ENCODE measurements at regions not wholly inside any gene's neighbourhood (a gene's known extent, or its start where the extent isn't known, plus 50 kb on each side); places are given as distances from the start of the nearest gene placed in this dataset.

DNA sequence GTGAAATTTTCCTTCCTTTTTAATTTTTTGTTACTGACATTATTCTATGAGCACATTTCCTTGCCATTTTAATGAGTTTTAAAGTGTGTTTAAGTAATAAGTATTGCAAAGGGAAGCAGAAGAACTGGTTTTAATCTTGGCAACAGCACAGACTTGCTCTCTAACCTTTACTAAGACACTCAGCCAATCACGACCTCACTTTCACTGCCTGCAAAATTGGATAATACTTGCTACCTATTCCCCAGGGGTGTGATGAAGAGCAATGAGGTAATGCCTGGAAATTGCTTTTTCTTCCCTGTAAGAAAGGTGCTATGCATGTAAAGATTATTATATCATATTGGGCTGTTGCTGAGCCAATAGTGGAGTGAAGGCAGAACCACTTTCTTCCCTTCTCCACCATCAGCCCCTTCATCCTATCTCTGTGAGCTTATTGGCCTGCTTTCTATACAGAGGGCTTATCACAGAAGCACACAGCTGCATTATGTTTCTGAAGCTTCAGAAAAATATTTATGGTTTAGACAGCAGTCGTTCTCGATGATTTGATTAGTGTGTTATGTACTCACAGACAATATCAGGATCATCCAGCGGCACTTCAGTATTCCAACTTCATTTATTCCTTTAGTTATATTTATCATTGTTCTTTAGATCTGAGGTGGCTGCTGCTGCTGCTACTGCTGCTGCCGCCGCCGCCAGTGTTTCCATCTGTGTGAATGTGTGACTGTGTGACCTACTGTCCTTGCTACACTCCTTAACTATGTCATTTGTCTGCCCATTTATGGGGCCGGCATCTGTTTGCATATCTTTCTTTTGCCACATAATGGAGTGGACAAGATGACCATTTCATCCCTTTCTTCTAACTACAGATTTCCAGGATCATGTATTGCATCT lies 255.1 kb downstream of the C4orf33 start:
- DNase-seq: no peak

DNA sequence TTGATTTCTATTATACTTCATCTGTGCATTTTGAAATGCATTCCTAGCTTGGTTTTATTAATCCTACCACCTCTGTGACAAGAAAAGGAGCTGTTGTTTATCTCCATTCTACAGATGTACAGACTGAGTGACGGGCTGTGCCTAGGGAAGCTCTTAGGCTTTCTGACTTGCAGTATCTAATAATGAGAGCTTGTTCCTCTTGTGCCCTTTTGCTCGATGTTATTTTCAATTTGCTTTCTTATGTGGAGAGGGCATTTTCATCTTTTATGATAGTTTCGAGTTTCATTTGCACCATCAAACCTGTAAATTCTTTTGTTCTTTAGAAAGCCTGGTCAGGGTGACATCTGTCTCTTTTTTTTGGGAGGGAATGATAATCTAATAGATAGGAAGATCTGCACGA lies 256.5 kb downstream of the C4orf33 start:
- DNase-seq: no peak

DNA sequence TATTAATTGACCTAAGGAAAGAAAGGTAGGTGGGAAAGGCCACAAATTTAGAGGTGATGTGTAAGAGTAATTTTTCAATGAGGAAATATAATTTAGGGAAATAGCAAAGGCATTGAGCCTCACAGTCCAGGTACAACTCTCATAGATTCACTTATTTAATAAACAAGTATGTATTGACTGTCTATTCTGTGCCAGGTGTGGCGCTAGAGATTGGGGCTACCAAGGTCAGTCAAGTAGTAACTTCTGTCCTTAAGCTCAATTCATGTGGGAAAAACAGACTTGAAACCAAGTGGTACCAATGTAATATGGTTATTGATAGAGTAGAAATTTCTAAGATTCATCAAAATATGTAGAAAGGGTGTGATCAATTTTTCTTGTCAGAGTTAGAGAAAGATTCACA lies 257.5 kb downstream of the C4orf33 start:
- no peak for DNase-seq

DNA sequence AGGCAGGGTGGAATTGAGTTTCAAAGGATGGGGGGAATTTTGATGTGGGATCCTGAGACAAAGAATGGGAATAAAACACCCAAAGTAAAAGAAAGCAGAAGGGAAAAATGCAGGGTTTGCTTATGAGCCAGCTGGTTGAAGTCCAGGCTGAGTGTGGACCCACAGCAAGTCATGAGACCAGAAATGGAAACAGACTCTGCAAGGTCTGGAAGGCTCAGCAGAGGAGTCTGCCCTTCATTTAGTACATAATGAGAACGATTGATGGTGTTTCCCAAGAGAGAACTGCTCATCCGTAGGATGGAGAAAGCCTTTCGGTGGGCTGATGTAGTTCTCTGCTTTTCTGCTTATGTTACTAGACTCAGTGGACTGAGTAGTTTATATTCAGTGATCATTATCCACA lies 259.1 kb downstream of the C4orf33 start:
- no peak for DNase-seq

DNA sequence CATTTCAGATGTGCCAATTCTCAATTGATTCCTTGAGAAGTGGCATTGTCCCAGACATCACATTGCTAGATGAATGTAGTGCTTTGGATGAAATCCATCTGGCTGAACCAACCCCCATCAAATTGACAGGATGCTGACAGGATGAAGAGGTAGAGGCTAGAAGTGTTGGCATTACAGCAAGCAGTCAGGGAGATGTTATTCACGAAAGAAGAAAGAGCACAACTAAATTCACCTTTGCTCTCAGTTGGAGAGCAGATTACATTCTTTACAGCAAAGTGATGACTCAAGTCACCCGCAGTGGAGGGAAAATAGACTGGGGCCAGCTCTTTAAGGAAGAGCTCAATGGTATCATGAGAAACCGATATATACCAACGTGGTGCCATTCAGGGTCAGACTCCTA lies 259.6 kb downstream of the C4orf33 start:
- DNase-seq: no peak

DNA sequence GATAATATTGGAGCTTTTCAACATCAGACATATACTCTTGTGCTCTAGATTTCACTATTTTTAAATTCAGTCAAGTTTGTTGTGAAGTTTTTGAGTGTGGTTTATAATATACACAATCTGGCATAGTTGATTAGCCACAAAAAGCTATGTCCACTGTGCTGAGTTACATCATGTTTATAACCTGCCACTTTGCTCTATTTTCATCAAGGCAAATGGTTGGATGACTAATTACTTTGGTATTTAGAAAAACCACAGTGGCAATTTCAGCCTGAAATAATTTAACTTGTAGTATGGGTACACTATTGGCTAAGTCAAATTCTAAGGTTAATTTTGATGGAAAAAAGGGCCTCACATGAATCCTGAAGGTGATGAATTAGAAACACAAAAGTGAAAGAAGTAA lies 262.6 kb downstream of the C4orf33 start:
- no peak for DNase-seq

DNA sequence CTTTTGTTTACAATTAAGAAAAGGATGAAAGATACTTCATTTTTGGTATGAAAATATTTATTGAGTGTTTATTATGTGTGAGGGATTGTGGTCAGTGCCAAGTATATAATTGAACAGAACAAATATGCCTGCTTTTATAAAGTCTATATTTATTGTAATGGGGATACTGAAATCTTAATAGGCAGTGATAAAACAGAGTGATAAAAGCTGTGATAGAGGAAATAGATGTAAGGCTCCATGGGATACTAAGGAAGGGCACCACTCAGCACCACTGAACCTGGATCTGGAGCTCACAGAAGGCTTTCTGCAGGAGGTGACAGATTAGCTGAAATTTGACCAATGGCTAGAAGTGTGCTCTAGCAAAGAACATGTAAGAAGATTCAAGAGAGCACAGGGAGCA lies 263.5 kb downstream of the C4orf33 start:
- no peak for DNase-seq

DNA sequence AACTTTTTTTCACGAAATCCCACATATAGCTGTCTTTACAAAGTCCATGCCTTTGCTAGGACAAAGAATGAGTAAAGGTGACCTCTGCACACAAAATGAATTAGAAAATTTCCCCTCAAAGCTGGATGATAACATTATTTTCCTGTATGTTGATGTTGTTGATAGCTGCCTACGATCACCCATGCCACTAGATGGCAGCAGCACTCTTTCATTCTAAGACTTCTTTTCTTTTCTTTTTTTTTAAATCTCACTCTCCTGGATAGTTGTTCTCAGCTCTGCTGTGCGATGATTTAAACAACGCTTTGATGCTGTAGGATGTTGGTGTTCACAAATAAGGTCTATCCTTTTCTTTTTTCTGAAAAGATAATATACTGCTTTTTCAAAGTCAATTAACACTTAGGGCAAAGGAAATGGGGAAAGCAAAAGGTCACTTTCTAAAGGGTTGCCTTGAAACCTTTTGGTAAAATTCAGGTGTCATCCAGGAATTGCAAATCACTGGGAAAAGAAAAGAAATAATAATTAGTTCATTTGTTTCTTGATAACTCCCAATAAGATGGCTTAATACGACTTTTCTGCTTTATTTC lies 266.8 kb downstream of the C4orf33 start:
- DNase-seq: peak; percentile 19

DNA sequence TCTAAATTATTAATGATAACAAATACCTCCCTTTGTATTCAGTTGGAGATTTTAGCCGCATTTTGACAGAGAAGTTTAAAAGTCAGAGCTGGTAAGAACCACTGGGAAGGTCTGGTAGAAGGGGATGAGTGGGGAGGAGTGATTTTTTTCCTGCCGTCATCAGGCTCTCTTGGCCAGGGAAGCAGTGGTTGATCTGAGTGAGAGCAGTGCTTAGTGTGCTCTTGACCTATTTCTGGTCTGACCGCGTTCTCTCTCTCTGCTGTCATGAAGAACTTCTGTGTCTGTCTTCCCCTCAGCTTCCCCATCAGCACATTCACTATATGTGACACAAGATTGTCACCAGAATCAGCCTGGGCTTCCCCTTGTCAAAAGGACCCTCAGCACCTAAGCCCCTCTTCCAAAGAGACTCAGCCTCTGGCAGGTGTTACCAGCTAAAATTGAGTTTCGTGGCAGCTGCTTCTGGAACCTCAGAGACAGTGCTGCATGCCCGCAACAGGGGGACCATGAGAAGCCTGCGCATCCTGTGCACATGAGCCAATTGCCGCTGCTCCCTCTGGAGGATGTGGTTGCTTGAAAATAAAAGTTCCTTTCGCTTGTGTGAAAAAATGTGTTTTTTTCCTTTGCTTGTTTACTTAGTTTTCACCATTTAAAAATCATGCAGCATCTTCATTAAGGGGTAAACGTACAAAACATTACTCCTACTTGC lies 268.9 kb downstream of the C4orf33 start:
- no peak for DNase-seq

DNA sequence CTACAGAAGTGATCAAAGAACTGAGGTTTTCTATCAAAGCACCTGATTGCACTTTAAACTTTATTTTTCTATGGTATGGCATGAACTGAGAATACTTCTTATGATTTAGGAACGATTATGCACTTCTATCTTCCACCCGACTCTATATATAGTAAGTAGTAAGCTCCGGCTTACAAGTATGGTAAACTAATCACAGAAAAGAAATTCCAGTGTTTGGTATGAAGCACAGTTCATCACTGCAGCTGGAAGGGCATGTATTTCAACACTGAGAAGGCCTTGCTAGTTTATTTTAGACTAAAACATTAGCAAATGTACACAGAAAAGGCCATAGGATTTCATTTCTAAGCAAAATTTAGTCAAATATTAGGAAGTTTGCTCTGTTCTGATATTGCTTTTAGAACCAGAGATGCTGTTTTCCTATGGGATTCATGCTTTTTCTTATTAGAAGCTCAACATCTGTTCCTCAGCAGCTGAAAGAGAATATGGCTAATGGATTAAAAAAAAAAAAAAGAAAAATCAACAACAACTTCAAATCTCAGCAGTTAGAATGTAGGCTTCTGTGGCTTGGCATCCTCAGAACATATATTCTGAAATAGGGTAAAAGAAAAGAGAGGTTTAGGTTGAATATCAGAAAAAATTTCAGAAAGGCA lies 273.5 kb downstream of the C4orf33 start:
- no peak for DNase-seq

DNA sequence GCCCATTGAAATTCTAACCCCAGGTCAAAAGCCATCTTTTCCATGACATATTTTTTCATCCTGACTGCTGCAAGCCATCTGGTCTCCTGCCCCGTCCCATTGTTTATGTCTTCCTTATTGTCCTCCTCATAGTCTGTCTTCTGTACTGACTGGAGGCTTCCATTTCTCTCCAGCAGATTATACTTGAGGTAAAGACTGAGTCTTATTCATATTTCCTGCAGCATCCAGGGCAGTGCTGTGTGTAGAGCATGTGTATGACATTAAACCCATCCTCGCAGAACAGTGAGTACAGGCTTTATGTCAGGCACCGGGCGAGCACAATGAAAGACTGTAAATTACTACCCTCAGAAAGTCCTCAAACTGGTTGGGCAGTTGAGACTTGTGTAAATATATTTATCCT lies 275.1 kb downstream of the C4orf33 start:
- DNase-seq: no peak

DNA sequence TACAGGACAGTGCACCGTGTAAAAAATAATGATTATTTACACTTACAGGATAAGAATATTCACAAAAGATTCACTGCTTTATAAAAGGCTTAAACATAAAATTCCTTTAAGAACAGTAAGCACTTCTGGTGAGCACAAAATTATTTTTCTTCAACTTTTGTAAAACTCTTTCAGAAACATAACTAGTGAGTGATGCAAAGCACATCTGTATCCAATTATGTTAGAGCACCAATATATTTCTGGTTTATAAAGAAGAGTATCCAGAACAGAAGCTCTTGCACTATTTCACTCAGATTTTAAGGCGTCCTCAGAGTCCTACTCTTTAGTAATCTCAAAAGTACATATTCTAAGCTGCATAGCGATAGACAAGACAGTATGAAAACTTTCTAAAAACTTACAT lies 276.0 kb downstream of the C4orf33 start:
- no peak for DNase-seq

DNA sequence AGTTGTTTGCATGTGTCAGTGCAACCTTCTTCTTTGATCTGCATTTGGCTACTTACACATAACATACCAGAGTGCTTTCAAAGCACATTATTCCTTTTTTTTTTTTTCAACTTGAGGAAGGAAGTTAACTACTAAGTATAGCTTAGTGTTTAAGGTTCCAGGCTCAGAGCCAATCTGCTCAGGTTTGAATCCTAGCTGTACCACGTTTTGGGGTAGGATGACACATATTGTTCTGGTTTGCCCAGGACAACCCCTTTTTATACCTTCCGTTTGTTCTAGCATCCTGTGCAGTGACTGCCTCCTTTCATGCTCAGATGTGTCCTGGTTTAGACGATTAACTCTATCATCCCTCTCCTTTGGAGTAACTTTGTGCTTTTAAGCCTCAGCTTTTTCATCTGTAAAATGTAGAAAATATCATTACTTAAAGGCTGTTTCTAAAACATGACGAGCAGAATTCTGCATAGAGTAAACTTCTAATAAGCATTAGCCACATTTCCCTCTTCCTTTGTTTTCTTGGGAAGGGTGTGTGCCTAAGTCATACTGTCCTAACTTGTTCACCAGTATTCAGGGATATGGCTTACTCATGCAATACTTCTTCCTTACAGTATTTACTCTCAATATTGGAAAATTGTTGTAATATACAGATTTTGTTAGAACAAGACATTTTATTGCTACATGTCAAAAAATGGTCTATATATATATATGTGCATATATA lies 281.3 kb downstream of the C4orf33 start:
- DNase-seq: no peak

DNA sequence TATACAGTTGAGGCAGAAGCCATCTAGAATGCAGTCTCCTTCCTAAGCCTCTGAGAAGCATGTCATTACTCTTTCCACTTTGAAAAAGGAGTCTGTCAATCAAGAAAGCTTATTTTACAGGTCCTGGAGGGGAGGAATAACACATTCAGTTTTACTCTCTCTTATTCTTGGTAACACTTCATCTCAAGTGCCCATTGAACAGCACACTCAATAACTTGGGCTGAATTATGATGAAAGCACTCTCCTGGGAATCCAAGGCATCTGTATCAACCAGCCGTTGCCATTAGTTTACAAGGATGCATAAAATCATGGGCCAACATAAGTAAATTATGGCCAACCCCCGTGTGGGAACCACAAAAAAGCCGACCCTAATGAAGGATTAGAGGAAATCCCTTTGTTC lies 282.4 kb downstream of the C4orf33 start:
- no peak for DNase-seq

DNA sequence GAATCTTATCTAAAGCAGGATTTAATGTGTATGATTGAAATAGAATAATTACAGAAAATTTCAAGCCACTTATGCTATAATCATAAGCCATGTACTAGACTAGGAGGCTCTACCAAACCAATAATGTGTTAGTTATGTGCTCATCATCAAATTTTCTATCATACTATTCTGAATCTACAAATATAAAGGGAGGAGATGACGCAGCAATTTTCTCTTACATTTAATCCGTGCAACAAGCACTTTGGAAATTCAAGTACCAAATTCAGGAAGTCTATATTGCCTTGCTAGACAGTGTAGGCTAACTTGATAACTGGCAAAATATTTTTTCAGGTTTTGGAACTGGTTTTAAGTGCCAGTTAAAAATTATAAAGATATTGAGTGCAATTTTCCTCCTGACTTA lies 283.5 kb downstream of the C4orf33 start:
- no peak for DNase-seq

DNA sequence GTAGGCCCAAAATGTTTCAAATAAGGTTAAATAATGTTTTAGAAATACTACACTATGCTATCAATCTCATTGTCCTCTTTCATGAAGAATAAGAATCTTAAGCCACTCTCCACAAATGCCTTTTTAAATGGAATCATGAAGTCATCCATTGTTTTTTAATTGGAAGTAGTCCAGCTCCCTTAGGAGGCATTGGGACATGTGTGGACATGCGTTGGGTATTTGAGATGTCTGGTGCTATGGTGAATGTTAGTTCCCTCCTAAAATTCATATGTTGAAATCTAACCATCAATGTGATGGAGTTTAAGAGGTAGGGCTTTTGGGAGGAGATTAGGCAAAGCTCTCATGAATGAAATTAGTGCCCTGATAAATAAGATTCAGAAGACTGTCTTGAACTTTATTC lies 289.0 kb downstream of the C4orf33 start:
- DNase-seq: no peak

DNA sequence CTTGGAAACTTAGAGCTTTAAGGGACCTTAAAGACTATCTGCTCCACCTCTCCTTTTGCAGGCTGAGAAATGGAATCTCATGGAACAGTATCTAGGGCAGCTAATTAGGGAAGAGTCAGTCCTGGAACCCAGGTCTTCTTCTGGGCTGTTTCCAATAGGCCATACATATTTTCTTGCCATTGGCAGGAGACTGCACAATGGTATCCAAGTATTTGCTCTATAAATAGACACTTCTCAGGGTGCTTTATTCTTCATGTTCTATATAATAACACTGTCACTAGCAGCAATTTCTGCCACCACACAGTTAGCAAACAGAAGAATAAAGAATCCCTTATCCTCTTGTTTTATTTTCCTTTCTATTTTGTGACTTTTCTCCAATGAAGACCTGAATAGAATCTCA lies 291.7 kb downstream of the C4orf33 start:
- no peak for DNase-seq

DNA sequence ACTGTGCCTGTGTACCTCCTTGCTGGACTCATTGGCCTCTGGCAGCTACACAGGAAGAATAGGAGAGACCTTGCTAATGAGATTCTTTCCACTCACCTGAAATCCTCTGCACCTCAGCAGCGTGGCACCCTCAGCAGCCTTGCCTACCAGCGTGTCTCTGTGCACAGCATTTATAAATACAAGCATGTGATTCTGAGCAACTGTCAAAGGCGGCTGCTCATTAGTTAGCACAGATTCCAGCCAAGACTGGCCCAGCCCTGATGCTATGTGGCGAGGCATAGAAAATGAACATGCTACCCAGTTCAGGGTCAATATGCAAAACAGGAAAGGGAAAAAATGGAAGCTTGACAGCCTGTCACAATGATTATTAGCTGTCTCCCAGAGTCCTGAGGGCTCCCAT lies 298.0 kb downstream of the C4orf33 start:
- no peak for DNase-seq

DNA sequence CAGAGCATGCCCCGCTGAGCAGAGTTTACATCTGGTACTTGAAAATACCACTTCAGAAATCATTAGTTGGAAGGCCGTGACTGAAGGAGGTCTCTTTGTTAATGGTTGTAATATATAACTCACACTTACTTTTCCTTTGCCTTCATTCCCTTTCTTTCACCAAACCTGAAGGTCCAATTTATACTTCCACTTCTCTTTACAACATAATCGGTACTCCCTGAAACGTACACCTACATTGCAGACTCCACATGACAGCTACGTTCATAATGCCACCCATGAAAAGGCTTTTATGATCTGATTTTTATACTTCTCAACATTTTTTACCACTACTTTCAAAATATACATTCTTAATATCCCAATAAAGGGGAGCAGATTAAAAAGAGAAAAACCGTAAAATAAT lies 298.7 kb downstream of the C4orf33 start:
- DNase-seq: no peak

DNA sequence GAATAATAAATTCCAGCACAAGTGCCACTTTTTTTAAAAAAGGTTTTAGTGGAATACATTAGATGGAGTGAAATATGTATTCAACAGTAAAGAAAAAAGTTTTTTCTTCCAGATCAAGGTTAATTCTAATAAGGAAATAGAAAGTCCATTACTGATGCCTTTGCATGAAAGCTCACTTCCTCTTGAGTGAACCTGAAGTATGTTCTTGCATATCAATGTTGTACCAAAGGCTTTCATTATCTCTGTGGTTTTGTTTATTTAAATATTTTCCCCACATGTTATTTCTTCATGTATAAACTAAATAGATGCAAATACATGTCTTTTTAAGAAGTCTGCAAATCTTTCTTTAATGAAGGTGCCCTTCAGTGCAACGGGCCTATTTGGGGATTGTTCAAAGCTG lies 307.9 kb downstream of the C4orf33 start:
- DNase-seq: no peak

DNA sequence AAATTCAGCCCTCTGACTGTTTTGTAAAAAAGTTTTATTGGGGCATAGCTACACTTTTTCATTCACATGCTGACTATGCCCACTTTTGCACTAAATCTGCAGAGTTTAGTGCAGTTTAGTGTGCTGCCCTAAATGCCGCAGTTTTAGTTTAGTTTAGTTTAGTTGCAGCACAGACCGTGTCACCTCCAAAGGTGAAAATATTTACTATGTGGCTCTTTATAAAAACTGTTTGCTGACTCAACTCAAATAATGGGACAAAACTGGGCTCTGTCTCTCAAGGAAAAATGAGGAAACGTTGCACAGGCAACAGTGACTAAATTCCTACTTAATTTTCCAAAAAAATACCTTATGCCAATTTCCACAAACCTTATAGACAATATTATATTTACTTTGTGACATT lies 314.2 kb downstream of the C4orf33 start:
- DNase-seq: no peak

DNA sequence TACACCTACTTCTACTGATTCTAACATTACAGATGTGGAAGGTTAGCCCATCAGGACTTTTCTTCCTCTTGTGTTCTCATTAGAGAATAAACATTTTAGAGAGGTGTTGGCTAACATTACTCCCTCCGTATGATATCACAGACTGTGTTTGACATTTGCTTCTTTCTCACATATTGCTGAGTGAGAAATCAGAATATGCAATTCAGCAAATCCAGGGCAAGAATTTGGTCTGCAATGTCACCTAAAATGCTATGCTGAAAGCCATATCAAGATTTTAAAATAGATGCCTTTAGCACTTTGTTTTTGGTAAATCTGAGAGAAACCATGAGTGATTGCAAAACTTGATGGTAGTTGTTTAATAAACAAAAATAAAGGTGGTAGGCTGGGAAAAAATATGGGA lies 319.1 kb downstream of the C4orf33 start:
- no peak for DNase-seq

DNA sequence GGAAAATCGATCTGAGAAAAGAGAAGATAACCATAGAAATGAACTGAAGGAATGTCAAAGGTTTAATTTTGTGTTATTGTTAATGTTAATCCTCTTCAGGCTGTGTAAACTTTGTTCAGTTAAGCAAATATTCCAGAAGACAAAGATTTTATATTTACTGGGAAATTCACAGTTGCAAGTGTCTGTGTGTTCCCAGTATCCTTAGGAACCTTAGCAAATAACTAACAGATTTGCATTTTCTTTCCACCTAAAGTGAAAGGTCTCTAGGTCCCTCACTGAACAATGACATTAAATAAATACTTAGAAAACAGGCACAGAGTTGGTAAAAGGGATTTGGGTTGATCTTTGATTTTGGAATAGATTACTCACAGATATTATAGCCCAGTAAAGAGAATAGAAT lies 324.7 kb downstream of the C4orf33 start:
- DNase-seq: no peak

Measured in stimulated activated naive CD4-positive, alpha-beta T cell treated with Interleukin-2 at 50 U/mL for 16 hours (primary cell).